H1 (cell line): ENCODE measurements at regions not wholly inside any gene's neighbourhood (a gene's known extent, or its start where the extent isn't known, plus 50 kb on each side); places are given as distances from the start of the nearest gene placed in this dataset.

Experiments
- CTCF ChIA-PET: fragments of 300-600 bp; sonication (Branson Sonifier 250); formaldehyde crosslinking; loops from one replicate; lab custom pipeline; 2021; ENCODE audit not compliant: partially characterized antibody; lab: Charles Lee
- POLR2A ChIA-PET: fragments of 300-600 bp; sonication (Branson Sonifier 250); formaldehyde crosslinking; loops from one replicate; lab custom pipeline; 2021; ENCODE audit warnings: inconsistent platforms; ENCODE audit not compliant: partially characterized antibody; lab: Charles Lee
- DNase-seq, 2 experiments: peaks; one replicate each; pipeline versions ENCODE4 v3.0.0 to v3.0.0-alpha.2; 2010 to 2022; ENCODE audit warnings: low spot score in 2 of 2, low read depth in 1 of 2, mixed read lengths in 1 of 2
- FAIRE-seq: peaks from 2 replicates; lab custom pipeline; 2011; peaks lifted over from hg19 to GRCh38; lab: Jason Lieb, UNC
- H2AFZ ChIP-seq: 2 replicates; pipeline ENCODE4 v1.8.1; 2012; ENCODE audit warnings: low read length, inconsistent platforms
- H2AK5ac ChIP-seq: 2 replicates; pipeline ENCODE4 v1.6.1; 2013; ENCODE audit warnings: low read depth, low read length
- H2BK120ac ChIP-seq: replicated peaks from 2 replicates; pipeline ENCODE3; 2013; ENCODE audit warnings: low read depth, low read length, inconsistent platforms
- H2BK12ac ChIP-seq: 2 replicates; pipeline ENCODE4 v1.6.1; 2013; ENCODE audit warnings: low read depth, low read length
- H2BK15ac ChIP-seq: 2 replicates; pipeline ENCODE4 v1.6.1; 2013; ENCODE audit warnings: low read length
- H2BK20ac ChIP-seq: 2 replicates; pipeline ENCODE4 v1.6.1; 2013; ENCODE audit warnings: low read length
- H2BK5ac ChIP-seq: 2 replicates; pipeline ENCODE4 v1.6.1; 2013; ENCODE audit warnings: low read depth, low read length
- H3K14ac ChIP-seq: 2 replicates; pipeline ENCODE4 v1.6.1; 2013; ENCODE audit warnings: inconsistent platforms; ENCODE audit not compliant: insufficient read length
- H3K18ac ChIP-seq: 2 replicates; pipeline ENCODE4 v1.6.1; 2013; ENCODE audit warnings: low read length; ENCODE audit errors: extremely low read depth
- H3K23ac ChIP-seq: 2 replicates; pipeline ENCODE4 v1.6.1; 2013; ENCODE audit warnings: inconsistent platforms; ENCODE audit not compliant: insufficient read length
- H3K23me2 ChIP-seq: 2 replicates; pipeline ENCODE4 v1.6.1; 2013; ENCODE audit warnings: low read depth, low read length
- H3K27ac ChIP-seq: 2 replicates; pipeline ENCODE4 v1.6.1; 2011; ENCODE audit warnings: low read depth, low read length, inconsistent platforms
- H3K27me3 ChIP-seq, 4 experiments: replicated peaks in 1 of 4; 1 replicate in 1 of 4; 2 replicates in 3 of 4; pipeline versions ENCODE4 v1.6.1 to v1.8.1; 2011 to 2013; ENCODE audit warnings: low read length in 3 of 4, mild to moderate bottlenecking in 3 of 4, inconsistent platforms in 2 of 4, mixed read lengths in 2 of 4, moderate library complexity in 1 of 4; ENCODE audit not compliant: control insufficient read depth in 3 of 4, insufficient read depth in 3 of 4; ENCODE audit errors: extremely low read depth in 1 of 4
- H3K36me3 ChIP-seq, 4 experiments: 2 replicates each; pipeline versions ENCODE4 v1.6.1 to v1.8.1; 2011 to 2013; ENCODE audit warnings: mild to moderate bottlenecking in 4 of 4, low read length in 3 of 4, moderate library complexity in 2 of 4, control low read depth in 1 of 4, inconsistent platforms in 1 of 4; ENCODE audit not compliant: insufficient read depth in 4 of 4, control insufficient read depth in 2 of 4
- H3K4ac ChIP-seq: replicated peaks from 2 replicates; pipeline ENCODE3; 2013; ENCODE audit warnings: low read length, low read depth, mixed read lengths, inconsistent platforms; ENCODE audit not compliant: insufficient read length
- H3K4me1 ChIP-seq, 4 experiments: replicated peaks in 1 of 4; 1 replicate in 1 of 4; 2 replicates in 3 of 4; pipeline versions ENCODE4 v1.6.1 to v1.8.1; 2011 to 2013; ENCODE audit warnings: low read length in 3 of 4, inconsistent platforms in 2 of 4, mixed read lengths in 1 of 4; ENCODE audit not compliant: insufficient read depth in 4 of 4, control insufficient read depth in 3 of 4
- H3K4me2 ChIP-seq, 2 experiments: 2 replicates each; pipeline versions ENCODE4 v1.6.1 to v1.8.1; 2011 to 2013; ENCODE audit warnings: low read depth in 2 of 2, low read length in 2 of 2, control low read depth in 1 of 2, inconsistent platforms in 1 of 2, mild to moderate bottlenecking in 1 of 2; ENCODE audit not compliant: insufficient read depth in 1 of 2
- H3K4me3 ChIP-seq, 4 experiments: fragments of 200-600, 300-600 bp in 1 of 4; sonication (generic), shearing (Covaris generic), sonication (Bioruptor Twin) in 1 of 4; 2 replicates each; pipeline versions ENCODE4 v1.5.1 to v1.8.1; 2011 to 2016; ENCODE audit warnings: low read length in 4 of 4, low read depth in 3 of 4, control low read depth in 2 of 4, inconsistent platforms in 2 of 4, mild to moderate bottlenecking in 2 of 4, mixed read lengths in 1 of 4, moderate library complexity in 1 of 4; ENCODE audit not compliant: insufficient read depth in 2 of 4; ENCODE audit errors: extremely low read depth in 1 of 4
- H3K56ac ChIP-seq: replicated peaks from 2 replicates; pipeline ENCODE3; 2013; ENCODE audit warnings: low read depth, mild to moderate bottlenecking, mixed read lengths, low read length, inconsistent platforms; ENCODE audit not compliant: insufficient read length
- H3K79me1 ChIP-seq: 2 replicates; pipeline ENCODE4 v1.6.1; 2013; ENCODE audit warnings: low read depth, low read length, control low read depth
- H3K79me2 ChIP-seq, 2 experiments: 2 replicates each; pipeline versions ENCODE4 v1.6.1 to v1.8.1; 2012 to 2013; ENCODE audit warnings: low read length in 2 of 2, mild to moderate bottlenecking in 2 of 2, inconsistent platforms in 1 of 2; ENCODE audit not compliant: insufficient read depth in 2 of 2, control insufficient read depth in 1 of 2
- H3K9ac ChIP-seq, 4 experiments: replicated peaks in 1 of 4; 1 replicate in 1 of 4; 2 replicates in 3 of 4; pipeline versions ENCODE4 v1.6.1 to v1.8.1; 2011 to 2013; ENCODE audit warnings: low read depth in 3 of 4, low read length in 3 of 4, control low read depth in 2 of 4, mild to moderate bottlenecking in 2 of 4, moderate library complexity in 2 of 4, inconsistent platforms in 1 of 4; ENCODE audit errors: extremely low read depth in 1 of 4
- H3K9me3 ChIP-seq, 2 experiments: 2 replicates each; pipeline versions ENCODE4 v1.6.1 to v1.8.1; 2012 to 2013; ENCODE audit warnings: mild to moderate bottlenecking in 2 of 2, moderate library complexity in 2 of 2, control low read depth in 1 of 2, inconsistent platforms in 1 of 2, low read depth in 1 of 2, low read length in 1 of 2, mixed read lengths in 1 of 2; ENCODE audit not compliant: insufficient read depth in 2 of 2
- H4K20me1 ChIP-seq, 2 experiments: replicated peaks in 1 of 2; 2 replicates each; pipeline versions ENCODE3 to v1.8.1; 2011 to 2013; ENCODE audit warnings: inconsistent platforms in 2 of 2, low read length in 2 of 2, mild to moderate bottlenecking in 1 of 2; ENCODE audit not compliant: insufficient read depth in 2 of 2, control insufficient read depth in 1 of 2
- H4K5ac ChIP-seq: 2 replicates; pipeline ENCODE4 v1.6.1; 2013; ENCODE audit warnings: low read length, low read depth, mixed read lengths, inconsistent platforms; ENCODE audit not compliant: insufficient read length
- H4K8ac ChIP-seq: 2 replicates; pipeline ENCODE4 v1.8.0; 2013; ENCODE audit warnings: mild to moderate bottlenecking, moderate library complexity, low read length, inconsistent platforms; ENCODE audit not compliant: insufficient read depth; ENCODE audit errors: extremely low read depth
- H4K91ac ChIP-seq: replicated peaks from 2 replicates; pipeline ENCODE3; 2013; ENCODE audit warnings: low read length, mixed read lengths, inconsistent platforms; ENCODE audit not compliant: insufficient read length
- BCL11A ChIP-seq, 2 experiments: IDR thresholded peaks; one replicate each; pipeline ENCODE4 v1.6.1; 2011; ENCODE audit warnings: low read depth in 2 of 2, low read length in 2 of 2, mild to moderate bottlenecking in 2 of 2
- CBX5 ChIP-seq: fragments of 300-800, 300-1000 bp; sonication (generic); IDR thresholded peaks from 2 replicates; pipeline ENCODE4 v1.7.1; 2016; ENCODE audit warnings: antibody characterized with exemption, low read length, low read depth
- POLR2AphosphoS5 ChIP-seq: IDR thresholded peaks from 2 replicates; pipeline ENCODE4 v1.6.1; 2011; ENCODE audit warnings: low read depth, low read length
- RBBP5 ChIP-seq: IDR thresholded peaks from 2 replicates; pipeline ENCODE4 v1.7.1; 2012; ENCODE audit warnings: low read depth, mild to moderate bottlenecking, inconsistent platforms, low read length, moderate library complexity, borderline replicate concordance
- SIRT6 ChIP-seq: IDR thresholded peaks from one replicate; pipeline ENCODE4 v1.7.1; 2012; ENCODE audit warnings: low read length, inconsistent platforms
- TCF12 ChIP-seq: IDR thresholded peaks from 2 replicates; pipeline ENCODE4 v1.6.1; 2011; ENCODE audit warnings: low read depth, mild to moderate bottlenecking, low read length
- WGBS, 2 experiments: shearing (Covaris generic) in 1 of 2; methylation state at CpG; one replicate each; pipeline versions ENCODE4 v1.1.6 to v1.1.7; 2013 to 2015; ENCODE audit warnings: low lambda C conversion rate in 2 of 2, mixed read lengths in 2 of 2, inconsistent platforms in 1 of 2, low coverage in 1 of 2, missing lambda C conversion rate in 1 of 2; ENCODE audit not compliant: insufficient replicate concordance in 2 of 2, insufficient coverage in 1 of 2, insufficient read length in 1 of 2; ENCODE audit errors: extremely low coverage in 1 of 2, missing lambda C conversion rate in 1 of 2; 5-methylcytosine and 5-hydroxymethylcytosine counted together

DNA sequence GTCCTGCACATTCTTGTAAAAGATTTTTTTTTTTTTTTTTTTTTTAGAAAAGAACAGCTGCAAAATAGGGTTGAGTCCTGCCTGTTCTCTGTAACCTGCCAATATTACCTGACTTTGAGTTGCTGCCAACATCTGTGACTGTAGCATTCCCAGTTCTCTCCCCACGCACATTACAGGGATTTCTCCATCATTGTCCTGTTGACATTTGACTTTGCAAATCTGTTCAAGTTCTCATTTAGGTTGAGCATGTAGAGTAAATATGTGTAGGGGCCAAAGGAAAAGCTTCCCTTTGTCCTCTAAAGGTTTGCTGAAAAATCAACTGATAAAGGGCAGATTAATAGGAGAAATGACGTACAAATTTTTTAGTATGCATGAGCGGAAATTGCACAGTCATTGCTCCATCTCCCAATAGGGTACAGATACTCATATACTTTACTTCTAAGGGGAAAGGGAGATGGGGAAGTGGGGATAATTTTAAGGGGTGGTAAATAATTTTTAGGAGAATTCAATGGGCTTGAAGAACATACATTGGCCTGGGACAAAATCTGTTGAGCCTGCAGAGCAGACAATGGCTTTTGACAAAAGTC is 385.5 kb downstream of the PIK3C3 start:
- Histone ChIP-seq H2BK15ac (no peak overlapping the region), H3K56ac (no peak overlapping the region), H2BK5ac (no peak overlapping the region), H3K9me3 (peaks cover 10 to 12% of the 10 kb centered on the region in 2 experiments; a peak in 3 of 4 replicates), H3K27ac (no peak overlapping the region), H3K4me1 (peaks cover 3 to 13% (median 8%) of the 10 kb centered on the region in 4 experiments; a peak in 5 of 7 replicates), H3K23ac (no peak overlapping the region), H4K20me1 (no peaks in the 10 kb centered on the region), H2BK12ac (no peak overlapping the region), H3K36me3 (peaks cover 0 to 5% (median 0%) of the 10 kb centered on the region in 4 experiments; a peak in 2 of 8 replicates), H2BK20ac (no peak overlapping the region), H2BK120ac (no peak overlapping the region), H3K4ac (no peak overlapping the region), H3K27me3 (no peaks in the 10 kb centered on the region), H3K9ac (no peak overlapping the region), H3K14ac (no peak overlapping the region), H3K18ac (no peak overlapping the region), H4K5ac (no peak overlapping the region), H4K91ac (no peak overlapping the region), H3K79me2 (no peaks in the 10 kb centered on the region), H2AK5ac (no peak overlapping the region), H2AFZ (no peak overlapping the region), H3K79me1 (no peaks in the 10 kb centered on the region), H3K23me2 (no peaks in the 10 kb centered on the region), H3K4me3 (no peak overlapping the region), H4K8ac (no peak overlapping the region), H3K4me2 (no peak overlapping the region)
- WGBS, 2 experiments: 71% methylated on average over 3 of the region's 3 CpGs; no CpG with 5 or more reads in 1 of the 2 experiments
- POLR2A ChIA-PET: no interaction called here
- FAIRE-seq: no peak
- CTCF ChIA-PET: interaction anchor here (0.7 kb wide), 1 partner anchor 850 kb away, joined by 5 read pairs; no protein-coding TSS in a partner anchor
- no peak for TF ChIP-seq TCF12
- no peak for TF ChIP-seq POLR2AphosphoS5
- no peak for TF ChIP-seq SIRT6
- no peak for TF ChIP-seq BCL11A (IDR thresholded peaks at IDR 0.05; ENCODE audit: low read depth in 2 of 2, low read length in 2 of 2)
- TF ChIP-seq RBBP5: no peak
- no peak for TF ChIP-seq CBX5
- no peak for DNase-seq
